ENCODE measurements at regions not wholly inside any gene's neighbourhood (a gene's known extent, or its start where the extent isn't known, plus 50 kb on each side); places are given as distances from the start of the nearest gene placed in this dataset.
A peak's percentile ranks its signal among the peaks of the same experiment; 100 is the strongest.

DNA sequence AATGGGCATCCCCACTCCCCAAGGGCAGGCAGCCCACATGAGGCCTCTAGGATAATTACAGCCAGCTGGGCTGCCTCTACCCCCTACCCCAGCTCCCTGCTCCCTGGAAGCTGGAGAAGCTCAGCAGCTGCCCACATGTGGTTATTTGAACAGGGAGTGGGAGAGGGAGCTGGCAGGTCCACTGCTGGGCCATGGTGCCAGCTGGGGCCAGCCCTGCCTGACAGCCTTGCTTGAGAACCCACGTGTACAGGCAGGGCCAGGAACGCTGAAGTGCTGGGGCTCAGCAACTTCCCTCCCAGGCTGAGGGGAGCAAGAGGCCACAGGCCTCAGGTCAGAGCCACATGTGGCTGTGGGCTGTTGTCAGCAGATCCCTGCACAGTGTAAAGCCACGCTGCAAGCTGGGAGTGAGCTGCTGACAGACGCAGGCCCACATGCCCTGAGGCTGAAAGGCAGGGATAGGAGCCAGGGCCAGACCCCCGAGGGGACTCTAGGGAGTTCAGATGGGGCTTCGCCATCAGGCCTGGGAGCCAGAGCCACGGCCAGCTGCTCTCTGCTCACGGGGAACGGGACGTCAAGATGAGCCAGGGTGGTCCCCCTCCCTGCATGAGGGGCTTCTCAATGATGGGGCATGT is 129.0 kb downstream of the SYF2 start:
- peak; percentile 70 for DNase-seq

DNA sequence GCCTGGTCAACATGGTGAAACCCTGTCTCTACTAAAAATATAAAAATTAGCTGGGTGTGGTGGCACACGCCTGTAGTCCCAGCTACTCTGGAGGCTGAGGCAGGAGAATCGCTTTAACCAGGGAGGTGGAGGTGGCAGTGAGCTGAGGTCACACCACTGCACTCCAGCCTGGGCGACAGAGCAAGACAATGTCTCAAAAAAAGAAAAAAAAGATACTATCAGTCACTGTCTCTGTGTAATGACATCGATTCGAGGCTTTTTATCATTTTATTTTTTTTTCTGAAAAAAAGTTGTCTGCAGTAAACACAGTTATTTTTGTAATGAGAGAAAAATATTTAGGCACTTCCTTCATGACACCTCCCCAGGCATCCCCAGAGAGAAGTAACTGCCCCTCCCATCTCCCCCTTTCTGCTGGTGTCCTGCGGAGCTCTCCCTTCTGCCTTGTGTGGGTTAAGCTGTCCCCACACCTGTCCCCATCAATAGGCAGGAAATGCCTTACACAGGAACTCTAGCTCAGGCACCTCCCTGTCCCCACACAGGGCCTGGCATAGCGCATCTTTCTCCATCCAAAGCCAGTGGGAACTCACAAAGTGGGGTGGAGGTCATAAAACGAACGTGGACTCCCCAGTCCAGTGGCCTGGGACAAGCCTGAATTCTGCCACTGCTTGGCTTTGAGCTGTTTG is 132.0 kb downstream of the SYF2 start:
- no peak for DNase-seq

DNA sequence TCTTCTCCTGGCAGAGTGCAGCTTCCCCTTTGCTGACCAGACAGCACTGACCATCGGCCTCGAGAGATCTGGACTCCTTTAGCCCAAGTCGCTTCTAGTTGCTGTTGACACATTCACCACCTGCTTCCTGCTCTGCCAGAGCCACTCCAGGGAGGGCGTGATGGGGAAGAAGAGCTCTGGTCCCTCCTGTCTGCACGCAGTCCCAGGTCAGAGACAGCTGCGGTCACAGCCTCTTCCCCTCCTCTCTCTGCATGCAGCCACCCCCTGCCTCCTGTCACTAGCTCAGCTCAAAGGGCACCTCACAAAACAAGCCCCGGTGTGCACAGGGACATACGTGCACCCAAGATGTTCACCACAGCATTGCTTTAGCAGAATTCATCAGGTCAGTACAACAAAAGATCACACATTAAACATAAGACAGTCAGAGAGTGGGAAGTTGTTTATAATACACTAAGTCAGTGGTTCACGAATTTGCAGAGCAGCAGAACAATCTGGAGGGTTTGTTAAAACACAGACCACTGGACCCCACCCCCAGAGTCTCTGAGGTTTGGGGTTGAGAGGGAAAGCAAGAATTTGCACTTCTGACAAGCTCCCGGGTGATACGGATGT is 132.9 kb downstream of the SYF2 start:
- no peak for DNase-seq

DNA sequence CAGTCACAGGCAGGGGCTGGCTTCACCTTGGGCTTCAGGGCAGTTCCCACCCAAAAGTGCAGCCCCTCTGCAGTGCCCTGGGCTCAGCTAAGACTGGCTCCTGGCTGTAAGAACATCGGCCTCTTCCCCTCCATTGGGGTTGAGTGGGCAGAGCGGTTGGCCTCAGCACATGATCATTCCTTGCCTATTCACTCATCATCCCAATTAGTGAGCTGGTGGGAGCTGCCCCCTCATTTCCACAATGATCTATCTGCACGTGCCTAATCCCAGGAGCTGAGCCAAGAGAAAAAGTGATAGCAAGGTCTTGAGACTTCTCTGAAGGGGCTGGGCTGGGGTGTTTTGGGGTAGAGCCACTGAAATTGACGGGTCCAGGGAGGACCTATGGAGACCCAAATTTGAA is 133.6 kb downstream of the SYF2 start:
- DNase-seq, result no peak

DNA sequence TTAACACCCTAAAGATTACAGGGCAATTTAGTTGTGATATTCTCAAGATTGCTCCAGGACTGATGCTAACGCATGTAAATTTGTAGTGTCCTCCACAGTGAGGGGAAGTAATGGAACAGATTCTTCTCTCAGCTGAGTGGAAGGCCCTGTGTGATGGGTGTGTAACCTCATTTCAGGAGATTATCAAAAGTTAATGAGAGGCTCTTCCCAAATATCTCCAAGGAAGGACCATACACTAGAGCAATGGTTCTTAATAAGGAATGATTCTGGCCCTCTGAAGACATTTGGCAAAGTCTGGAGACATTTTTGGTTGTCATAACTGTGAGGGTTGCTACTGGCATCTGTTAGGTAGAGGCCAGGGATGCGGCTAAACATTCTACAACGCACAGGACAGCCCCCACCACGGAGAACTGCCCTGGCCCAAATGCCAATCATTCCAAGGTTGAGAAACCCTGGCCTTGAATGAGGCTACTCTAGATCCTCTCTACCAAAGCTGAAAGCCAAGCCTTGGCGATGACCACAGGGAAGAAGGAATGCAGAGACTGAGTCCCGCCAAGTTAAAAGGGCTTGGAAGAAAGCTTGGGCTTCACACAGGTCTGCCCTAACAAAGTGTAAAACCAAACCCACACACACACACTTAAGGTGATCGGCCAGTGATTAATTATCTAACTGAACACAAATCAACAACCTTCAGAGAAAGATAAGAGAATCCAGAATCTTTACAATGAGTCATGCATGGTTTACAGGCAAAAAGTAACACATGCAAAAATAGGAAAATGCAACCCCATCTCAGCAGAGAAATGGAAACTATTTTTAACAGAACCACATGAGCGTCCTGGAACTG is 135.8 kb downstream of the SYF2 start:
- DNase-seq, result no peak

DNA sequence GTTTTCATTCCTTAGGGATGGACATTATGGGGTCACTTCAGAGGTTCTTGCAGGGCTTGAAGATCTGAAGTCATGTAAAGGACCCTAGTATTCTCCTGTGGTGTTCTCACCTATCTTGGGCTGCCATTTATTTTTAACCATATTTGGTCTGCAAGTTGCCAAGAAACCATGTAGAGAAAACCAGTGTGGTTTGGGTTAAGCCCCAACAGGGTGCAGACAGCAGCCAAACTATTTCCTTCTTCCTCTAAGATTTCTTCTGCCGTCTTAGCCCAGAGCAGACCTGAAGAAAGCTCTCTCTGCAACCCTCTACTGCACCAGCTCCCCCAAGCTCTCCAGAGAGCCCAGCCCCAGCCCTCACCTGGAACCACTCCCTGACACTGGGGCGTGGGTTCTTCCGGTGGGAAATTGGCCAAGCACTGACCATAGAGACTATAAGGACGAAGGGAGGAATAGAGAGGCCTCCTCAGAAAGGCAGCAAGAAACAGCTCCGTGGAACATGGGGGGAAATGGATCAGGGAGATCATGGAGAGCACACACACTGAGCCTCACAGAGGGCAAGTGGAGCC is 136.6 kb downstream of the SYF2 start:
- no peak for DNase-seq

DNA sequence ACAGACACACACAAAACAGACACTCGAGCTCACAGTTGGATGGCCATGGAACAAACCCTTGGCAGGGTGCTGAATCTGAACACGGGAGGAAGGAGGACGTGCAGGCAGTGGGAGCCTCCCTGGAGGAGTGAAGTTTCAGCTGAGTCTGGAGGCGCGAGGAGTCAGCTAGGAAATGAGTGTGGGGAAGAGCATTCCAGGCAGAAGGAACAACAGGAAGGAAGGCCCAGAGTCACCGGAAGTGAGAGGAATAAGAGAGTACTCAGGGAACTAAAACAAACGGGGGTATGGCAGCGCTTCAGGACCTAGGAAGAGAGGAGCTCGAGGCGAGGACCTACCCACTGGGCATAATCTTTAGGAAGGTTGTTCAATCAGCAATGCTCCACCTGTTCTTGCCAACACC is 137.3 kb downstream of the SYF2 start:
- no peak for DNase-seq

DNA sequence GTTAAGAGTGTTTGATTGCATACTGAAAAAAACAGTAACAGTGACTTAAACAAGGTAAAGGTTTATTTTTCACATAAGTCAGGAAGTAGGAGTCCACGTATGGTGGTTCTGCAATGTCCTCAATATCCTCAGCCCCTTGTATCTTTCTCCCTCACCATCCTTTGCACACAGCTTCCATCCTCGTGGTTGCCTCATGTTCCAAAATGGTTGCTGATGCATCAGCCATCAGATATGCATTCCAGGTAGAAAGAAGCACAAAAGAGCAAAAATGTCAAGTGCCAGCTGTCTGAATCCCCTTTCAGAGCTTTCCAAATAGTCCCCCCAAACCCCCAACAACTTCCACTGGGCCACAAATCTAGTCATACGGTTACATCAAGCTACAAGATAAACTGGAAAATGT is 138.1 kb downstream of the SYF2 start:
- no peak for DNase-seq

DNA sequence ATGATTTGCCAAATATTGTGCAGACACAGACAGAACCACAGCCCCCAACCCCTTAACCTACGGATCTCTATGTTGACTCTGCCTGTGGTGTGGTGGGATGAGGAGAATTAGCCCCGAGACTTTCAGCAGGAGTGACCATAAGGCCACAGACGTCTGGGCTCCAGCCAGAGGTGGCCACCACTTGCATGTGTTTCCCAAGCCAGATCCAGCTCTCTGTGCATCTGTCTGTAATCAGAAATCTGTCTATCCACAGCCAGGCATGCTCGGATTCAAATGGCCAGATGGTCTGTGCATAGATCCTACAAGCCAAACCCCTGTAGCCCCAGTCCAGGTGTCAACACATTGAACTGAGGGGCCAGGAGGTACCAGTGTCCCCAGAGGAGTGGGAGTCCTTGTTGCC is 140.6 kb downstream of the SYF2 start:
- DNase-seq, result no peak

DNA sequence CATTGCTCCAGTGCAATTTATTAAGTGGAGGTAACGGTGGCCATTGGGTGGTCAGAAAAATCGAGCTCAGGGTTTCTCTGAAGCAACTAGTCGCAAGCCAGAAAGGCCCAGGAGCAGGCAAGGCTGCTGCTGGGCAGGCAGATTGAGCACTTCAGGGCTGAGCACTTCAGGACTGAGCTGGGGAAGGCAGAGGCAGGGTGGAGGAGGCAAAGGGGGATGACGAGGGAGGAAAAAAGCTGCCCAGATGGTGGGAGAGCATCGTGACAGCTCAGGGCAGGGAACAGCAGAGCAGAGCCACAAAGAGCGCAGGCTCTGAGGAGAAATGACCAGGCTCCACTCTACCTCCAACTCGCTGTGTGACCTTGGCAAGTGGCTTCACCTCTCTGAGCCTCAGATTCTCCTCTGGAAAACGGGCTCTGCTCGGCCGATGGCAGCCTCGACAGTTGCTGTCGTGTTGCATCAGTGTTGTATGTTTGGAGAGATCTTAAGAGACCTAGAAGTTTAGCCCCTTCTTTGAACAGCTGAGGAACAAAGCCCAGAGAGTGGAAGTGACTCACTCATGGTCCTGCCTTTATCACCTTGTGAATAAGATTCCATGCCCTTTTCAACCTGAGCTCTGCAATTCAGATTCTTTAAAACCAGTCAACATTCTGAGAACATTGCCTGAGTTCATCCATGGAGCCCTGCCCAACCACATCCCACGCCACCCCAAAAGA is 141.4 kb downstream of the SYF2 start:
- no peak for DNase-seq

DNA sequence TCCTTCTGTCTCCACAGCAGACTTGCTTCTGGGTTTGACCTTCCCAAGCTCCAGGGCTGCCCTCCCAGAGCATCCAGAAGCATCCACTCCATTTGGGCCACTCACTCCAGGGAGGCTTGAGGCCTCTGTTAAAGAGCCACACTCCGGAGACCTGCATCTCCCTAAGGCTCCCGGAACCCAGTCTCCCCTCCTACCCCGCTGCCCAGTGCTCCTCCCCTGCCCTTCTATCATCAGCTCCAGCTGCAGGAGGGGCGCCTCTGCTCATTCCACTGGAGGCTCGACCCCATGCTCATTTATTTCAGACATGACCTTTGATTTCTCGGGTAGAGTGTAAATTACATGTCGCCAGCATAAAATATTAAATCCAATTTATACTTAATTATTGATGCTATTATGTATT is 142.5 kb downstream of the SYF2 start:
- DNase-seq, result no peak

DNA sequence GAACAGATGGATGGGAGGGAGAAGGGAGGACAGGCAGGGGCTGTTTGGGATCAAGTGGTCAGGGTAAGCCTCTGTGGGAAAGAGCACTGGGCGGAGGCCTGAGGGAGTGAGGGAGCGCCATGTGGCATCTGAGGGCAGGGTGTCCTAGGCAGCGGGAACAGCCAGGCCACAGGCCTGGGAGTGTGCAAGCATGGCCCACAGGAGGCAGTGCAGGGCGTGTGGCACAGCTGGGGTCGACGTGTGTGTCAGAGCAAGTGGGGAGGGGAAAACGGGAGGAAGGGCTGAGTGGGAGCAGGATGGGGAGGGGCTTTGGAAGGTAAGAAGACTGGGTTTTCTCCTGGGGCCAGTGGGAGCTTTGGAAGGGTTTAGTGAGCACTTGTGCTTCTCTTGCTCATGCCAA is 143.4 kb downstream of the SYF2 start:
- DNase-seq, result no peak

DNA sequence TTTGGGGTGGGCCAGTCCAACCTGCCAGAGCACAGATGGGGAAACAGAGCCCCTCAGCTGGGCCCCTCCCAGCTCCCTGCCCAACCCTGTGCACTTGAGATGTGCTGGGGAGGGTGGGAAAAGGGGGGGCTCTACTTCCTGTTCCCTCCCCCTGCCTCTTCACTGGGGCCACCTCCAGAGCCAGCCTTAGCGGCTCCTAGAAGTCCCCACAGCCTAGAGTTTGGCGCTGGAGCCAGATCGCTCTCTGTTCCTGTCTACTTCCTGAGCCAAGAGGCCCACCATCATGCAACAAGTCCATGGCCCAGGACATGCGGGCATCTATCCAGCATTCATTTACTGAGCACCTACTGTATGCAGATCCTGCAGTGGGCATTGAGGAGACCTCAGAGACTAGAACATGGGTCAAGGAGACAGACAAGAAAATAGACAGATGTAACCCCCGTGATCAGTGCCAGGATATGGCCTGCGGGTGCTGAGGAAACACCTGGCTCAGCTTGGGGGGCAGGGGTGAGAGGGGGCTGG is 144.1 kb downstream of the SYF2 start:
- DNase-seq, result no peak

DNA sequence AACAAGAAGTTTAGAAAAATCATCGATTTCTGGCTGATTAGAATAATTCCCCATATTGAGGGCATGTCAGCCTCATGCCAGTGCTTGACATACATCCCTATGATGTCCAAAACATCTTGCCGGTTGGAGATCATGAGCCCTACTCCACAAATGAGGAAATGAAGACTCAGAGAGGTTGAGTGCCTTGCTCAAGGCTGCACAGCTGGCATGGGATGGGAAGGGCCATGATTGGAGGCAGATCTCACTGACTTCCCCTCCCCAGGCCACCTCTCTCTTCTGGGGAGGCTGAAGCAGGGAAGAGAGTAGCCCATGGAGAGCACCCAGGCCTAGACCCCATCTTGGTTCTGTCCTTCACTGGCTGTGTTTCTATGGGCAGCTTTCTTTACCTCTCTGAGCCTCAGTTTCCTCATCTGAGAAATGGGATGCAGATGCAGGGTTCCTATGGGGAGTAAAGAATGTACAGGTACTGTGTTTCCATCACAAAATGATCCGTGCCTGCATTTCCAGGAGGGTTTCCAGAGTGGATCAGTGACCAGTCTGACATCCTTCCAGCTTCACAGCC is 145.7 kb downstream of the SYF2 start:
- DNase-seq, result no peak

DNA sequence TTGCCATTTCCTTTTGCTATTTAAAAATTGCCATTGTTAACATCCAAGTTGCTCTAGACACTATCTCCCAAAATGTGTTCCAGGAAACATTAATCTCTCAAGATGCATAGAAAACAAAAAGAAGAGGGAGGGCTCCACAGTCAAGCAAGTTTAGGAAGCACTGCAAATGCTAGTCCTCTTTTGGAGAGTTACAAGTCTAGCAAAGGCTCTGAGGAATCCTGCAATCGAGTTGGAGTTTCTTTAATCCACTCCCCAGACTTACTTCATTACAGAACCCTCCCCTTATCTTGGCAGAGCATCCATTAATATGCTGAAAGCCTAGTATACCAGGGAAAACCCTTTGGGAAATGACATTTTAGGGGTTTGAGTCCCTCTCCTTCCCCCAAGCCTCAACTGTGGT is 147.9 kb downstream of the SYF2 start:
- no peak for DNase-seq

DNA sequence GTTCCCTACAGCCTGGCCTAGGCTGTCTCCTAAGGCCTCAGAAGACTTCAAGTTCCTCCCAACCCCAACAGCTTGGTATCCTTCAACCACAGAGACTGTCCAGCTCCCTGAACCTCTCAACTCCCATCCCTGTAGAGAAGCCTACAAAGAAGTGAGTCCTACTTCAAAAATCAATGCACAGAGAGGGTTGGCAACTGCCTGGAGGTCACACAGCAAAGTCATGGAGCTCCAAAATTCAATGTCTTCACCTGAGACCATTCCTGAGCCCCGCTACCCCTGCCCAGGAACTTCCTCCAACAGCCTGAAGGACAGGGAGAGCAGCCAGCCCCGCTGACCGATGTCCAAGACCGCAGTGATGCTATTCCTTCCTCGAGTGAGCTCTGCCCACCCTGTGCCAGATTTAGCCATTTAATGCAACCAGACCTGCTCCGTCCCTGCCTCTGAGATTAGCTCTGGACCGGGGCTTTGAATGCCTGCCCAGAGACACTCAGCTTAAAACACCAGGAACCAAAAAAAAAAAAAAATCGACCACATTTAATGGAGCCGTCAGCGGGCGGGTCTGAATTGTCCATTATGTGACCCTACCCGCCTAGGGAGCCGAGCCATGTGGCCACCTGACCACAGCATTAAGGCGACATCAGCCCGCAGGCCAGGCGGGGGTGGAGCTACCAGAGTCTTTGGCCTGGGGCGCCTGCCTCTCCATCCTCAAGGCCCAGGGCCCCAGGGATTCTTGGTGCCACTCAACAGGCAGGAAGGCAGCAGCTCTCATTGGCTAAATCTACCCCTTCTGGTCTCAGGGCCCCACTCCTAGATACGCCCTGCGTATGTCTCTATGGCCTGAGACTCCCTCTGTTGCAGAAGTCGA is 148.6 kb downstream of the SYF2 start:
- no peak for DNase-seq

DNA sequence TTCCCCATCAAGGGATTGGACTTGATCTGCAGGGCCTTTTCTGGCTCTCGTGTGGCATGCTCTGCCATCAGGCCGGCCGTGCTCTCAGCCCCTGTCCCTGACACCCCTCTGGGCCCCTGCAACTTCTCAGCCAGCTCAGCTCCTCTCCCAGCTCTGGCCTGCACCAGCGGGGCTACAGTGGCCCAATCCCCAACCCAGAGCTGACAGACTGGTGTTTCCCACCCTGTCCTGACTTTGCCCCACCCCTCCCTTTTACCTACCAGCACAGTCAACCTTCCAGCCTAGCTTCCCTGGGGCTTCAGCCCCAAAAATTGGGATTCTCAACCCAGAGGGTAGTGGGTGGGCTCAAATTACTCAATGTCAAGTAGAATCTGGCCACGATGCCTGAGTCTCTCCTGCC is 149.3 kb downstream of the SYF2 start:
- no peak for DNase-seq

DNA sequence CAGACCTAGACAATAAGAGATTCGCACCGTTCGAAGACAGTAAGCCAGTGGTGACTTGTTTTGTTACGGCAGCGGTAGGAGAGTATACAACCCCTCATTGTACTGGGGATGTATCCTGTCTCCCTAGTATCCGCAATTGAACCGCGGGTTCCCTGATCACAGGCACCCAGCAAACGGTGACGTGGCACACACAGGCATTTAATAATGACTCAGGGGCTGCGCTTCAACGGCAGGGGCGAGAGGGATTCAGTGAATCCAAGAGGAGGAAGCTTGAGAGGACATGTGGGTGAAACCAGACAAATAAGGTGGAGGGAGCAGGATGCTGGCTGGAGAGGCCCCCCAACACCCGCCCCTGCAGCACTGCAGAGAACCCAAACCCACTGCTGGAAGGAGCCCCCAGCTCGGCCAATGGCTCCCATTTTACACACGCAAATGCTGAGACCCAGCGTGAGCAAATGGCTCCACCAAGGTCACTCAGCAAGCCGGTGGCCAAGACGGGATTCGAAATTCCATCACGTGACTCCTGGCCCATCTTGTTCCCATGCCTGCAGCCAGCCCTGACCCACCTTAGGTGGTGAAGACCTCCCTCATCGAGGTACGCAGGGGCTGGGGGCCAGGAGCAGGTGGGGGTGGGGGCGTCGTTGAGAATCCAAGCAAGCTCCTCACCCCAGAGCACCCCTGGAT is 149.9 kb downstream of the SYF2 start:
- no peak for DNase-seq

DNA sequence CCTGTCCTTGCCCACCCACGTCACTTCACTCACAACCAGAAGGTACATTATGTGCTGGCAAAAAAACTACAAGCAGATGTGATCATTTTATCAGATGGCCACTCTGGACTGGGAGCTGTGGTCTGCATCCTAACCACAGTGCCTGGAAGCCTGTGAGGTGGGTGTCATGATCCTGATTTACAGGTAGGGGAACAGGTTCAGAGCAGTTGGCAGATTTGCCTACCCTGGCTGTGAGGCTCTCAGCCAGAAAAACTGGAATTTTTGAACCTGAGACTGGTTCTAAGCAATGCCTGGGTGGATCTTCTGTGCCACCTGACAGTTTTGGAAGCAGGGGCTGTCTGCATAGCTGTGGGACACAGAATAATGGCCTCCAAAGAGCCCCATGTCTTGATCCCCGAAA is 150.8 kb downstream of the SYF2 start:
- no peak for DNase-seq
